ENCODE measurements at regions not wholly inside any gene's neighbourhood (a gene's known extent, or its start where the extent isn't known, plus 50 kb on each side); places are given as distances from the start of the nearest gene placed in this dataset.

DNA sequence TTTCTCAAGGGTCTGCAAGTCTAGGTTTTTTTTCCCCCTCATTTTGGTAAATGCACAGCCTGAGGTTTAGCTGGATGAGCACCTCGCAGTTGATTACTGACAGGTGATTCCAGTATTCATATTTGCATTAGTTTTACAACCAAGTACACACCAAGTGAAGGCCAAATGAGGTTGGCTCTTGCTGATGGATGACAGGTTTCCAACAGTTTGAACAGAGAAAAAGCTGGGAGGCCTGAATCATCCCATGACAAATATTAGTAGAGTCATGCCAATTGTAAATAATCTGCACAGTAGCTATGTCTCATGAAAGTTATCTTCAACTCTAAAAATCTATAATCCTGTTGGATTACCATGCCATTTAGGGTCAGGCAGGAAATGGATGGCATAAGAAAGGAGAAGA is 399.8 kb downstream of the HTR7 start:
- Histone ChIP-seq H3K36me3 (no peaks in the 10 kb centered on the region), H3K9me3 (replicated peaks) (no peaks in the 10 kb centered on the region), H3K27ac (no peak overlapping the region), H3K4me1 (replicated peaks) (no peaks in the 10 kb centered on the region), H3K4me3 (no peak overlapping the region), H3K27me3 (replicated peaks) (no peaks in the 10 kb centered on the region)
- DNase-seq (ENCODE audit: low read depth in 1 of 2, low spot score in 2 of 2) = no peak

GRCh38 chr10:90458571-90458970 is 399.3 kb downstream of the HTR7 start:
- no peaks in the 10 kb centered on the region for H3K36me3 ChIP-seq
- no peak overlapping the region for H3K4me3 ChIP-seq
- no peak for DNase-seq (ENCODE audit: low read depth in 1 of 2, low spot score in 2 of 2)
- no peaks in the 10 kb centered on the region for H3K4me1 ChIP-seq (replicated peaks)
- H3K27ac ChIP-seq = no peak overlapping the region
- H3K27me3 ChIP-seq (replicated peaks) = no peaks in the 10 kb centered on the region
- no peaks in the 10 kb centered on the region for H3K9me3 ChIP-seq (replicated peaks)

DNA sequence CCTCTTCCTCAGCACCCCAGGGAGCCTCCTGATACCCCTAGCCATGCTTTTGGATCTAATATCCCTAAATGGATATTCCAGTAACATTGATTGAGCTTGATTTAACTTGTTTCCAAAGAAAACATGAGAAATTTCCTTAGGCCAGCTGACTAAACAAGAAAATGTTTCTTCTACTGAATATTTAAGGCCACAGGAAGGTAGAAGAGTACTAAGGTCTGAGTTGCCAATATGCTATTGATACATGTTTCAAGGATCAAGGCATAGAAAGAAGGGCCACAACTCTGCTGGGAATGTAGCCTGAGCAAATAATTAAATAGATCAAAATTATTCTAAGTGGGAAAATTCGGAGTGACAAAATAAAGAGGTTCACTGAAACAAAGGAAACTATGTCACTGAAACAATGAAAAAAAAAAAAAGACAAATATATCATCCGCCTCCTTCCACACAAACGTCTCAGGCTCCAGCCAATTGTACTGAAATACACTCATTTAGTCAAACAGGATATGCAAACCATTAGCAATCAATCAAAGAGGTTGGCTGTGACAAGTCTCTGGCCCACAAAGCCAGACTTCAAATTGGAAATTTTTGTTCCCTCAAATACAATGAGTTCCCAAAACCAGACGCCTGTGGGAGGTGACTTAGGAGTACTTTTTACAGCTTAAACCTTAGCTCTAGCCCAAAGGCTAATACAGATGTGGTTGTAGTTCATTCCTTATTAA is 396.2 kb downstream of the HTR7 start:
- no peaks in the 10 kb centered on the region for H3K9me3 ChIP-seq (replicated peaks)
- DNase-seq (ENCODE audit: low read depth in 1 of 2, low spot score in 2 of 2) = no peak
- no peaks in the 10 kb centered on the region for H3K27me3 ChIP-seq (replicated peaks)
- no peaks in the 10 kb centered on the region for H3K36me3 ChIP-seq
- no peak overlapping the region for H3K27ac ChIP-seq
- no peak overlapping the region for H3K4me3 ChIP-seq
- no peaks in the 10 kb centered on the region for H3K4me1 ChIP-seq (replicated peaks)

DNA sequence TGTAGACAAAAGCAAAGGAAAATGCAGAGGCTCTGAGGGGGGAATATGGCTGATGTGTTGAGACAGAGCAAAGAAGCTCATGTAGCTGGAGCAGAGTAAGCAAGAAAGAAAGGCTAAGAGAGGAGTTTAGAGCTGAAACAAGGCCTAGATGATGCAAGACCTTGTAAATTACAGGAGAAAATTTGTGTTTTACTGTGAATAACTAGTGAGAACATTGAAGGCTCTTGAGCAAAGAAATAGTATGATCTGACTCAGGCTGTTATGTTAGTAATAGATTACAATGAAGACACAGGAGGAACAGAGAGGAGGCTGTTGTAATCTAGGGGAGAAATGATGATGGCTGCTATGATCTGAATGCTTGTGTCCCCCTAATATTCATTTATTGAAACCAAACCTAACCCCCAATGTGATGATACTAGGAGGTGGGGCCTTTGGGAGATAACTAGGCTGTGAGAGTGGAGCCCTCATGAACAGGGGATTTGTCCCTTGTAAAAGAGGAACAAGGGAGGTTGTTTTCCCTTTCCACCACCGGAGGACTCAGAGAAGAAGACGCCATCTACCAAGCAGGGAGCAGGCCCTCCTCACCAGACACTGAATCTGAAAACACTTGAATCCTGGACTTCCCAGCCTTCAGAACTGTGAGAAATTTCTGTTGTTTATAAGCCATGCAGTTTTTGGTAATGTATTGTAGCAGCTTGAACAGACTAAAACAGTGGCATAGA is 394.9 kb downstream of the HTR7 start:
- Histone ChIP-seq H3K27me3 (replicated peaks) (no peaks in the 10 kb centered on the region), H3K9me3 (replicated peaks) (no peaks in the 10 kb centered on the region), H3K36me3 (no peaks in the 10 kb centered on the region), H3K4me3 (no peak overlapping the region), H3K4me1 (replicated peaks) (no peaks in the 10 kb centered on the region), H3K27ac (no peak overlapping the region)
- no peak for DNase-seq (ENCODE audit: low read depth in 1 of 2, low spot score in 2 of 2)

GRCh38 chr10:90464329-90464728 is 393.5 kb downstream of the HTR7 start:
- no peak for DNase-seq (ENCODE audit: low read depth in 1 of 2, low spot score in 2 of 2)
- Histone ChIP-seq H3K9me3 (replicated peaks) (no peaks in the 10 kb centered on the region), H3K27ac (no peak overlapping the region), H3K4me3 (no peak overlapping the region), H3K27me3 (replicated peaks) (no peaks in the 10 kb centered on the region), H3K4me1 (replicated peaks) (no peaks in the 10 kb centered on the region), H3K36me3 (no peaks in the 10 kb centered on the region)

DNA sequence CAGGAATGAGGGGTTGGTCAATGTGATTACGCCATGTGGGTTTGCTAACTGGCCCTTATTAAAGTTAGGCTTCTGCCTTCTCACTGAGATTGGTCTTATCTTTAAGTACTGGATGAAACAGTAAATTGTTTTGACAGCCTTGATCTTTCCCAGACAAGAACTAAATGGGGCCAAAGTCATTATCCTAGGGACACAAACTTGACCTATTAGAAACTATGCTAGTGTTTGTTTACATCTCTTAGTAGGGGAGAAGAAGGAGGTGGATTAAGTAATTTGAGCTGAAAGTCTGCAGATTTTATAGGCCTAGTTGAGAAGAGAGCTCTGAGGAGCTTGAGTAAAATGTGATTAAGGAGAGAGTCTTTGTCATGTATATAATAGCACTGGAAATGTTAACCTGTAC is 386.9 kb downstream of the HTR7 start:
- DNase-seq (ENCODE audit: low read depth in 1 of 2, low spot score in 2 of 2) = no peak
- H3K4me1 ChIP-seq (replicated peaks) = no peaks in the 10 kb centered on the region
- no peaks in the 10 kb centered on the region for H3K27me3 ChIP-seq (replicated peaks)
- H3K27ac ChIP-seq = no peak overlapping the region
- H3K4me3 ChIP-seq = no peak overlapping the region
- H3K9me3 ChIP-seq (replicated peaks) = 0 out of 2 replicates have a peak, but pooled peaks cover 3% of the 10 kb centered on the region
- H3K36me3 ChIP-seq = no peaks in the 10 kb centered on the region

DNA sequence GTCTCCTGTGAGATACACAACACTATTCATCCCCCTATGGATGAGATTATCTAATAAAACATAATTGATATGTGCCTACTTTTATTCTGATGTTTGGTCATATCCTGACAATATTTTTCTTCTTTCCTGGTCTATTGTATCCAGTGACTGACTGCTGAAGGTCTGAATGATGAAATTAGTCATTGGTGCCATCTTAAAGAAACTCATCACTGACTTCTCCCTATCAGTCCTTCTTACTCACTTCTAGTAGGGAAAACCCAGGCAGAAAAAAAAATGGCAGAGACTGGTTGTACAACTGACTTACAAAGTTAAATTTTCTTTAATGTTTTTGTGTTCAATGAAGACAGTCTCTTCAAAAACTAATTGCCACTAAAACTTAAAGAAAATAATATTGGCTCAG is 377.4 kb downstream of the HTR7 start:
- Histone ChIP-seq H3K27ac (no peak overlapping the region), H3K4me3 (no peak overlapping the region), H3K4me1 (replicated peaks) (no peaks in the 10 kb centered on the region), H3K27me3 (replicated peaks) (no peaks in the 10 kb centered on the region), H3K36me3 (no peaks in the 10 kb centered on the region), H3K9me3 (replicated peaks) (no peaks in the 10 kb centered on the region)
- DNase-seq (ENCODE audit: low read depth in 1 of 2, low spot score in 2 of 2) = no peak

- no peak for DNase-seq (ENCODE audit: low read depth in 1 of 2, low spot score in 2 of 2)
- Histone ChIP-seq H3K27me3 (replicated peaks) (no peaks in the 10 kb centered on the region), H3K9me3 (replicated peaks) (no peaks in the 10 kb centered on the region), H3K4me1 (replicated peaks) (no peaks in the 10 kb centered on the region), H3K27ac (no peak overlapping the region), H3K36me3 (no peaks in the 10 kb centered on the region), H3K4me3 (no peak overlapping the region)
Observed at GRCh38 chr10:90481326-90481923, 376.4 kb downstream of the HTR7 start.

DNA sequence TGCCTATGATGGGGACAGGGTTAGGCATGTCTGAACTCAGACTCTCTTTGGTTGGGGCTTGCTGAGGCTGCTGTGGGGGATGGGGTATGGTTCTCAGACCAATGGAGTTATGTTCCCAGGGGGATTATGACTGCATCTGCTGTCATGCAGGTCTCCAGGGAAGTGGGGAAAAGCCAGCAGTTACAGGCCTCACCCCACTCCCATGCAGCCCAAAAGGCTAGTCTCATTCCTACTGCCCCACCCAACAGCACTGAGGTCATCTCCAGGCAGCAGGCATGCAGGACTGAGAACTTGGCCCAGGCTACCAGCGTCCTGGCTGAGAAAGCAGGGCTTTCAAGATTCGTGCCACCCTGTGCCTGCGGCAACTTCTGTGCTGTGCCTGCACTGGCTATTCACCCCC is 373.3 kb downstream of the HTR7 start:
- H3K4me1 ChIP-seq (replicated peaks) = no peaks in the 10 kb centered on the region
- H3K27me3 ChIP-seq (replicated peaks) = no peaks in the 10 kb centered on the region
- DNase-seq (ENCODE audit: low read depth in 1 of 2, low spot score in 2 of 2) = no peak

DNA sequence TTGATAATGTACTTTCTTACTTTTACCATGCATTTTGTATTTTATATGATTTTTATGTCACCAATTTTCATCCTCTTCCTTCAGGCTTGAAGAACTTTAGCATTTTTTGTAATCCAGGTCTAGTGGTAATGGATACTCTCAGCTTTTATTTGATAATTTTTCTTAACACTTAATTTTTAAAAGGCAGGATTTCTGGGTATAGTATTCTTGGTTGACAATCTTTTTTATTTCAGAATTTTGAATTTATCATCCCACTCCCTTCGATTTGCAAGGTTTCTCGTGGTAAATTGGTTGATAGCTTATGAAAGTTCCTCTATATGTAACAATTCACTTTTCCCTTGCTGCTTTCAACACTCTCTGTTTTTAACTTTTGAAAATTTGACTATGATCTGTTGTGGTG is 363.7 kb downstream of the HTR7 start:
- no peak overlapping the region for H3K4me3 ChIP-seq
- H3K4me1 ChIP-seq (replicated peaks) = no peaks in the 10 kb centered on the region
- H3K27ac ChIP-seq = no peak overlapping the region
- H3K9me3 ChIP-seq (replicated peaks) = no peaks in the 10 kb centered on the region
- H3K36me3 ChIP-seq = no peaks in the 10 kb centered on the region
- DNase-seq (ENCODE audit: low read depth in 1 of 2, low spot score in 2 of 2) = no peak
- no peaks in the 10 kb centered on the region for H3K27me3 ChIP-seq (replicated peaks)

More for the DNA sequence above, 373.3 kb downstream of the HTR7 start:
- no peak overlapping the region for H3K4me3 ChIP-seq
- H3K9me3 ChIP-seq (replicated peaks) = no peaks in the 10 kb centered on the region
- H3K27ac ChIP-seq = no peak overlapping the region
- H3K36me3 ChIP-seq = no peaks in the 10 kb centered on the region

DNA sequence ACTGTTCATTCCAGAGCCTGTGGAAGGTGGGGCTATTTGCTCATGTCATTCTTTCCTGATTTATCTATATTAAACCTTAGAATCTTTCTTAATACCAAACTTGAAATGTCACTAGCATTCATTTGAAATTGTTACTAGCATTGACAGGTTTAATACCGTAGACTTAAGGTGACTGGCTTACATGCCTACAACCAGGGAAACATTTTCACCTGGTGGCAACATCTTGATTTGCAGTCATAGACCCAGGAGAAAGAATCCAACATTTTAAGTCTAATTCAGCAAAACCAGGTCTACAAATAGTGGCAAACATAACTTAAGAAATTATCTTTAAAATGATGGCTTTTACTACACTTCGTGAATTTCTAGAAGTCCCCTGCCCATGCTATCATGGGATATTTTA is 353.7 kb downstream of the HTR7 start:
- Histone ChIP-seq H3K4me1 (replicated peaks) (no peaks in the 10 kb centered on the region), H3K4me3 (no peak overlapping the region), H3K36me3 (no peaks in the 10 kb centered on the region), H3K9me3 (replicated peaks) (no peaks in the 10 kb centered on the region), H3K27ac (no peak overlapping the region), H3K27me3 (replicated peaks) (no peaks in the 10 kb centered on the region)
- no peak for DNase-seq (ENCODE audit: low read depth in 1 of 2, low spot score in 2 of 2)

DNA sequence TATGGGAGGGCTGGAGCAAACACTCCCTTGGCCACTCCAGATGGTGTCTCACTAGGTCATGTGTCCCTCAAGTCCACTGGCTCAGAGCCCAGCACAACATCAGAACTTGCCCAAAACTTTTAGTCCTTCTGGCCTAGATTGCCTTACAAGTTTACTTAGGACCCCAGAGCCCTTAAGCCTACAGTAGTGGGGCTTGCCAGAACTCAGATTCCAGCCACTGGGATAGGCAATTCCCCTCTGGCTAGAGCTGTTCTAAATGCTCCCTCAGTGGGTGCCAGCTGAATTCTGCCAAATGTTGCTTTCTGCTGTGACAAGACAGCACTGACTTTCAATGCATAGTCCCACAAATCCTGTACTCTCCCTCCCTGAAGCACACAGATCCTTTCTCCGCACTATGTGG is 331.1 kb downstream of the HTR7 start:
- Histone ChIP-seq H3K27ac (no peak overlapping the region), H3K36me3 (no peaks in the 10 kb centered on the region), H3K27me3 (replicated peaks) (no peaks in the 10 kb centered on the region), H3K4me1 (replicated peaks) (no peaks in the 10 kb centered on the region), H3K9me3 (replicated peaks) (no peaks in the 10 kb centered on the region), H3K4me3 (no peak overlapping the region)
- no peak for DNase-seq (ENCODE audit: low read depth in 1 of 2, low spot score in 2 of 2)

DNA sequence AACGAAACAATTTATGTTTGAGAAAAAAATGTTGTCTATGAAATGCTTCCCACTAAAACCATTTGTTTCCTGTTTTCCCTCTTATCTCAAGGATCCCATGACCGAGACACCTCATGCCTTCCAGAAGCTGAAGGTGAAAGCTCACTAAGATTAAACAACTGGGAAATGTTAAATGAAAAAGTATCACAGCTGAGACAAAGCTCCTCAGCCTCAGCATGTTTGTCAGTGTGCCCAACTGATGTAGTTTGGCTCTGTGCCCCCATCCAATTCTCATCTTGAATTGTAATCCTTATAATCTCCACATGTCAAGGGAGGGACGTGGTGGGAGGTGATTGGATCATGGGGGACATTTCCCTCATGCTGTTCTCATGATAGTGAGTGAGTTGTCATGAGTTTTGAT is 327.3 kb downstream of the HTR7 start:
- Histone ChIP-seq H3K9me3 (replicated peaks) (no peaks in the 10 kb centered on the region), H3K27ac (no peak overlapping the region), H3K4me3 (no peak overlapping the region), H3K27me3 (replicated peaks) (no peaks in the 10 kb centered on the region), H3K36me3 (no peaks in the 10 kb centered on the region), H3K4me1 (replicated peaks) (no peaks in the 10 kb centered on the region)
- DNase-seq (ENCODE audit: low read depth in 1 of 2, low spot score in 2 of 2) = no peak

GRCh38 chr10:90557385-90557784 is 300.5 kb downstream of the HTR7 start:
- H3K27ac ChIP-seq = no peak overlapping the region
- DNase-seq (ENCODE audit: low read depth in 1 of 2, low spot score in 2 of 2) = no peak
- no peak overlapping the region for H3K4me3 ChIP-seq
- no peaks in the 10 kb centered on the region for H3K27me3 ChIP-seq (replicated peaks)
- H3K36me3 ChIP-seq = no peaks in the 10 kb centered on the region
- H3K4me1 ChIP-seq (replicated peaks) = no peaks in the 10 kb centered on the region
- no peaks in the 10 kb centered on the region for H3K9me3 ChIP-seq (replicated peaks)

Data from SJSA1 (cell line).